GM19395 (cell line): ENCODE measurements at regions not wholly inside any gene's neighbourhood (a gene's known extent, or its start where the extent isn't known, plus 50 kb on each side); places are given as distances from the start of the nearest gene placed in this dataset.
"Not testable (repeated sequence)": the region's sequence is repeated elsewhere in the genome, so short reads cannot be mapped to it uniquely, and the experiment has no call there.

Source experiments
- ATAC-seq: cut with Tn5 transposase; IDR thresholded peaks from one replicate; pipeline ENCODE4 v1.9.1; 2021; ENCODE audit warnings: mild to moderate bottlenecking, moderate library complexity; ENCODE audit not compliant: unreplicated experiment

GRCh38 chr1:5688081-5689077 is 303.8 kb downstream of the NPHP4 start:
- no peak for ATAC-seq

GRCh38 chr1:5686925-5687706 is 305.1 kb downstream of the NPHP4 start:
- ATAC-seq, result no peak

- ATAC-seq, result no peak
Measured at GRCh38 chr1:5686195-5686594, 306.0 kb downstream of the NPHP4 start.

- ATAC-seq, result no peak
Measured at GRCh38 chr1:5685446-5686040, 306.7 kb downstream of the NPHP4 start.

- ATAC-seq, result no peak
Measured at GRCh38 chr1:5684791-5685190, 307.4 kb downstream of the NPHP4 start.

GRCh38 chr1:5683446-5683845 is 308.8 kb downstream of the NPHP4 start:
- no peak for ATAC-seq

- ATAC-seq, result no peak
Measured at GRCh38 chr1:5682626-5683225, 309.5 kb downstream of the NPHP4 start.

- ATAC-seq, result no peak
Measured at GRCh38 chr1:5681654-5682053, 310.6 kb downstream of the NPHP4 start.

- no peak for ATAC-seq
Measured at GRCh38 chr1:5680600-5680999, 311.6 kb downstream of the NPHP4 start.

GRCh38 chr1:5678759-5679158 is 313.5 kb downstream of the NPHP4 start:
- no peak for ATAC-seq

- not testable (repeated sequence) for ATAC-seq
Measured at GRCh38 chr1:5672355-5672754, 319.9 kb downstream of the NPHP4 start.

- no peak for ATAC-seq
Measured at GRCh38 chr1:5670590-5671350, 321.5 kb downstream of the NPHP4 start.

- ATAC-seq, result no peak
Measured at GRCh38 chr1:5667513-5668325, 324.5 kb downstream of the NPHP4 start.

- ATAC-seq, result no peak
Measured at GRCh38 chr1:5664906-5665875, 327.0 kb downstream of the NPHP4 start.

- ATAC-seq, result no peak
Measured at GRCh38 chr1:5664081-5664768, 328.0 kb downstream of the NPHP4 start.

- ATAC-seq, result no peak
Measured at GRCh38 chr1:5662744-5663126, 329.5 kb downstream of the NPHP4 start.

- ATAC-seq, result no peak
Measured at GRCh38 chr1:5662086-5662743, 330.0 kb downstream of the NPHP4 start.
